GM19043 (cell line): ENCODE measurements at regions not wholly inside any gene's neighbourhood (a gene's known extent, or its start where the extent isn't known, plus 50 kb on each side); places are given as distances from the start of the nearest gene placed in this dataset.
"Not testable (repeated sequence)": the region's sequence is repeated elsewhere in the genome, so short reads cannot be mapped to it uniquely, and the experiment has no call there.

Source experiments
- ATAC-seq: cut with Tn5 transposase; IDR thresholded peaks from one replicate; pipeline ENCODE4 v1.9.1; 2021; ENCODE audit warnings: low read depth; ENCODE audit not compliant: unreplicated experiment

DNA sequence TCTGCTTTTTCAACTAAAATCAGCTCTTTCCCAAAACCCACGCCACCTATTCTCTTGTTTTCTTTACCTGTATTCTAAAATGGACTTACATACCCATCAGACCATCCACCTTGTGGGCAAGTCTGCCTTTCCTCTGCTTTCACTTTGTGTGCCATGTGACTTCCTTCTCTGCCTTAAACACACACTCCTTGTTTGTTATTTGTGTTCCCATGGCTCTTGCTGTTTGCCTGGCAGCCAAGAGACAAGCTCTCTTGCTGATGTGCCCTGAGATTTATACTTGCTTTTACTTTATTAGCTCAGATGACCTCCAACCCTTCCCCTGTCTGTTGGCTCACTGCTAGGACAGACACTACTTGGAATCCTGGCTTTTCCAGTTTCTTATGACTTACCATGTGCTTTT lies 309.7 kb upstream of the LRRTM4 start:
- ATAC-seq = no peak

DNA sequence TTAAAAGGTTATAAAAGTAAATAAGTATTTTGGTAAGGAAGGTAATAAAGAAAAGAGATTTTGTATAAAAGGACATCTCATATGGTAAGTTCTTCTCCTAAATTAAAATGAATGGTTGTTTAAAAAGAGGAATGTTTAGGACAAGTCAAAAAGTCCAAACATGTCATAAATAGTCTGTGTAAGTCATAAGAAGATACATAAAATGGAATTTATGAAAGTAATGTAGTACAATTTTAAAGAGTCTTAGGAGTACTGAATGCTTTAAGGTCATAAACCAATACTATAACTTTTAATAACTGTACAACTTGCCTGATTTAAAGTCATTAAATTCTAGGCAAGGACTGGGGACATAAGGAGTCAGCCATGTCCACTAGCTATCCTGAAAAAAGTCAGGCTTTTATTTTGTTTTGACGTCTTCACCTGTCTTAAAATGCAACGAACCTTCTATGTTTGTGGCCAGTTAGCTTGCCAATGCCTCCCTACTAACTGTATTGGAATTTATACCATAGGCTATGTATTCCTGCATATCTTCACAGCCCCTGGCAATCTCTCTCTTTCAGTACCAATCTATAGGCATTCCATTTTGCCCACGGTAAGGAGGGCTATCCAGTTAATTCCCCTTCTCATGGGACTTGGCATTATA lies 312.3 kb upstream of the LRRTM4 start:
- ATAC-seq = no peak

DNA sequence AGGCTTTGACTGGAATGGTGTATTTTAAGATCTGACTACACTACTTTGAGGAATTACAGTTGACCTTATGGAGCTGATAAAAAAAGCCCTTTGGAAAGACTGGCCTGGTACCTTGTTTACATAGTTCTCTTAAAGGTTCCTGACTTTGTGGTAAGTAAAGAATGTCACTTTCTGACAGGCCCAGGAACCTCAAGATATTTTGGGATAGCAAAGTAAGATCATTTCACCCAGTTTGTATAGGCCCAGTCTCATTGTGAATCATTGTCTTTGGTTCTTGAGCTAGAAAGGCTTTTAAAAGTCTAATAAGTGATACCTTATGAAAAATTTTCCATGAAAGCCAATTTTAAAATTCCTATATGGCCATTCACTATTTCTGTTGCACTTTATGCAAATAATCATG lies 316.3 kb upstream of the LRRTM4 start:
- no peak for ATAC-seq

DNA sequence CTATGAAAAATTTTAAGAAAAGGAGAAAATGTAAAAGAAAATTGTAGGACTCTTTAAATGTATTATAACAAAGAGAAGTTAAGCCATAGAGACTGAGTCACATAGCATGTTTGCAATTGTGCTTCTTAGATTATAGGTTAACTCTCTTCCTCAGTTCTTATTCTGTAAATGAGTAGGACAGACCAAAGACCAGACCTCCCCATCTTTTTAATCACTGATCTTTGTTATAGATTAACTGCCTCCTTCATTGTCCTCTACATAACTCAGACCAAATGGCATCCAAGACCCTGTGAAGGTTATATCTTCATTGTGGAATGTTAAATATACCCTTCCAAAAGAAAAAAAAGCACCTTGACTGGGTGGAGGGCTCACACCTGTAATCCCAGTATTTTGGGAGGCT lies 316.9 kb upstream of the LRRTM4 start:
- ATAC-seq = peak; percentile 55

DNA sequence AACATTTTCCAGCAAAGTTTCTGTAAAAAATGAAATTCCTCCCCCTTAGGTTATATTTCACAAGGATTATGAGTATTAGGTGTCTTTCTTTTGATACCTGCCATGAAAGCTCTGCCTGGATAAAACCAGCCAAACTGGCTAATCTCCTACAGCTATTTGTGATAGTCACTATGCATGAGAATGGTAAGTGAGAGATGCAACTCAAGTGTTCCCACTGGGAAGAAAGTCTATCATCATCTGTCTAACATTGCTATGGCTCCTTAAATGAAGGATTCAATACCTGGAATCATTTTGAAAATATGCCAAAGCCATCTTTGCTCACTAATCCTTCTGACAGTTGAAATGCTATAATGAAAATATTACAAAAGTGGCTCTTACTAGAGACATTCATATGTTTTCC lies 339.9 kb upstream of the LRRTM4 start:
- ATAC-seq = no peak

DNA sequence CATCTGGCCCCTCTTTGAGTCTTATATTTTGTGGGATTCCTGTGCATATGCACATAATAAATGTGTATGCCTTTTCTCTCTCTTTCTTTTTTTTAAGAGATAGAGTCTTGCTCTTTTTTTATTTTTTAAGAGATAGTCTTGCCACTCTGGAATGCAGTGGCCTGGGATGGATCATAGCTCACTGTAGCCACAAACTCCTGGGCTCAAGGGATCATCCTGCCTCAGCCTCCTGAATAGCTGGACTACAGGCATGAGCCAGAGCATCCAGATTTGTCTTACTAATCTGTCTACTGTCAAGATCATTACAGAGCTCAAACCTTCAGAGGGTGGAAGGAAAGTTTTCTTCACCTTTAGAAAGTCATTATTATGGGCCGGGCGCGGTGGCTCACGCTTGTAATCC lies 342.2 kb upstream of the LRRTM4 start:
- no peak for ATAC-seq

DNA sequence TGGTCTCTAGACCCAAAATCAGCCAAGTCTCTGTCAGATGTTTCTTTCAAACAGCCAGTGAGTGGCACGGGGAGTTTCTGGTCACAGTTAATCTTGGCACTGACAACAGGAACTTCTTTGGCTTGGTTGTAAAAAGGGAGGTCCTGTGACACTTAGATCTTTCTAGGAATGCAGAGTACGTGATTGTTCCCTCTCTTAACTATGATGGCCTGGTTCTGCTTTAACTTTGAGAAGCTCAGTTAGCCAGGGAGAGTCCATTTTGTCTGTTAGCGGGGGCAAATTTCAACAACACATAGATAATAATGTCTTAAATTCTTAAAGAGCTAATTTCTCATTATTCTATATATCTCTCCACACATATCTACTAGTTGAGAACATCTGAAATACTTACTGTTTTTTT lies 344.5 kb upstream of the LRRTM4 start:
- no peak for ATAC-seq

DNA sequence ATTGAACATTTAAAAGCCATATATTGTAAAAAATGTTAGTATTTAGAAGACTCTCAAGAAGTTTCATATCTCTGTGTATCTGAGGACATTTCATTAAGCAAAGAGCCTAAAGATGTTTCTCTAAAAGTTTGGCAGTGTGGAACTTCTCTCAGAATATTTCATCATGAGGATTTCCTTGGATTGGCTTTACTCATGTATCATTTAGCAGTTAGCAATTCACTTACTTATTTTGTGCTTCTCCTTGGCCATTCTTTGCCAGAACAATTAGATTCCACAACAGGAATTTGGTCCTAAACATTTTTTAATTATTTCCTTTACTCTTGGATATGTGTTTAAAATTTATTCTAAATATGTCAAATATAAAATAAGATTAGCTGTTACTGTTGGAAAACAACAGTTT lies 345.0 kb upstream of the LRRTM4 start:
- ATAC-seq = no peak

DNA sequence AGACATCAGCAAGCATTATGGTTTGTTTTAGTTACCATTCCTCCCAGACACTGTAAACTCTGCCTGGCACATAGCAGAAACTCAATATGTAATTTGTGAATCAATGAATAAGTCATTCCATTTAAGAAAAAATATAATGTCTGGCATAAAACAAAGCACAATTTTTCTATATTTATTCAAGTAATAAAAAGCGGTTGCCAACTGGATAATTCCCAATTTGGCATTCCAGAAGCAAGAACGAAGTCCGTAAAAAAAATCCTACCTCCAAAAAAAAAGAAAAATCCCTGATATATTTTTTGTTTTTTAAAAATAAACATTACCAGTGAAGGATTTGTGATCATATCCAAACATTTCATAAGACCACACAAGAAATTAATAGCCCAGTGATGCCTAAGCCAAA lies 351.3 kb upstream of the LRRTM4 start:
- no peak for ATAC-seq

DNA sequence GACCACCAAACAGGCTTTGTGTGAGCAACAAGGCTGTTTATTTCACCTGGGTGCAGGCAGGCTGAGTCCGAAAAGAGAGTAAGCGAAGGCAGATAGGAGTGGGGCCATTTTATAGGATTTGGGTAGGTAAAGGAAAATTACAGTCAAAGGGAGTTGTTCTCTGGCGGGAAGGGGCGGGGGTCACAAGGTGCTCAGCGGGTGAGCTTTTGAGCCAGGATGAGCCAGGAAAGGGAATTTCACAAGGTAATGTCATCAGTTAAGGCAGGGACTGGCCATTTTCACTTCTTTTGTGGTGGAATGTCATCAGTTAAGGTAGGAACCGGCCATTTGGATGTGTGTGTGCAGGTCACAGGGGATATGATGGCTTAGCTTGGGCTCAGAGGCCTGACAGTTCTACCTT lies 378.0 kb upstream of the LRRTM4 start:
- not testable (repeated sequence) for ATAC-seq

DNA sequence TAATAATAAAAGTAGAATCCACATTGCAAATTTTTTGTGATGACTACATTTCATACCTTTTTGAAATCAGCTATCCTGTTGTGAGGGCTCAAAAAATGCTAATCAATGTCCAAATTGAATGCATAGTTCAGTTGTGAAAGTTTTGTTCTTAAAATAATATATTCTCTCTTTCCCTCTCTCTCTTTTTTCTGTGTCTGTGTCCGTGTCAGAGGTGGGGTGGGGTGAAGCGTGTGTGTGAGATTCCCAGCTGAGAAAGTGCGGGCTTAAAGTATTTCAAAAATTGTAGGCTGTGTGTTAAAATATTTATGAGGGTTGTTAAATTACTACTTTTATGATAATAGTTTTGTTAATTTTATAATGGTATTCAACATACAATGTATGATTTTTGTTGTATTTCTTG lies 388.0 kb upstream of the LRRTM4 start:
- no peak for ATAC-seq

DNA sequence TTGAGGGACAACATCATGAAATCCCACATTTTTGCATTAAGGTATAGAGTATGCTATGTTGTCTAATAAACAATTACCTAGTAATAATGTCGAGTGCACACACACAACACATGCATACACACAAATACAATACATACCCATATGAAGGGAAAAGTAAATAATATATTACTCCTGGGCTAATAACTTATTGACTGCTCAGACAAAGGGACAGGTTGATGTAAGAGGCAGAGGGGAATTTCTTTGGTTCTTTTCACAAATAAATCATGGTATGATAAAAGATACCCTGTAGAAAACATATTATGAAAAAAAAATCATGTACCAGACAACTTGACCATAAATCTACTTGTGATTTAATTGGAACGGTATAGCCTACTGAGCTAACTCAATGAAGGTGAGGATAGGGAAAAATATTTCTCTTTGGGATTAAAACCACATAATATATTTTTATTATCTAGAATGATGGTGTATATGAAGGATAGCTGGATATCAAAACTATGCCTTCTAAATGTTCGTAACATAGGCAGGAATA lies 398.7 kb upstream of the LRRTM4 start:
- no peak for ATAC-seq

DNA sequence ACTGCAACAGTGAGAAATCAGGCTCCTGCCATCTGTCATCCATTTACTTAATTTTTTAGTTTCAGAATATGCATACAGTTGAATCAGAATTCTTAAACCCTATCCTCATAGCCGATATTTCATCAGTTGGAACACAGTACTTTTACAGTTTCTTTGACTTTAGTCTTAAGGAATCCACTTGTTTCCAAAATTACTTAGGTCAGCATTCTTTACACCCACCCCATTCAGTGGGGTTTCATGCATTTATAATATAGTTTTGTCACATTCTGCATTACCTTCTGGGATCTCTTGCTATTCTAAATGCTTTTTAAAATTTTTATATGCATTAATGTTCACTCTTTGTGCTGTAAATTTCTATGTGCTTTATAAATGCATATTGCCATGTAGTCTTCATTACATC lies 400.4 kb upstream of the LRRTM4 start:
- ATAC-seq = no peak

DNA sequence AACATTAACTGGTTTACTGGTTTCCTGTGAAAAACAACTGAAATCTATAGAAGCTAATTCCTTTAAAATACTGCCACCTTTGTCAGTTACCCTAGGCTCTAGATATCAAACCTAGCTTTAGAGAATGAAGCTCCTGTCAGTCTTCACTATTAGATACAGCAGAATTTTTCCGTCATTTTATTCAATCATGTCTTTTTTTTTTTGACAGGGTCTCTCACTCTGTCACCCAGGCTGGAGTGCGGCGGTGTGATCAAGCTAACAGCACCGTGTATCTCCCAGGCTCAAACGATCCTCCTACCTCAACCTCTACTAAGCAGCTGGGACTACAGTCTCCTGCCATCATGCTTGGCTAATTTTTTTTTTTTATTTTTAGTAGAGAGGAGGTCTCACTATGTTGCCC lies 415.2 kb upstream of the LRRTM4 start:
- no peak for ATAC-seq

DNA sequence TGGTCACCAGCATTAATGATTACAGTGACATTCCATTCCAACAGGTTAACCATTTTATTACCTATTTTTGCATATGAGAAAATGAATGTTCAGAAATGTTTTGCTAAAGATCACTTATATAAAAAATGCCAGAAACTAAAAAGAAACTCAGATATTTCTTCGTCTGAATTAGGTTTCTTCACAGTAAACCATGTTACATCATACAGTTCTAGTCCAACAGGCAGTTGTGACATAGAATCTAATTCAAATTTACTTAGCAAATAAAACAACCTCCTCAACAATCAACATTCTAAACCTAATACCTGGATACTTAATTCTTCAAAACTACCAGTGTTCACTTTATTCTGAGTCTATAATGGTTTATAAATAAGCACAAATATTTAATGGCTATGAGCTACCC lies 416.3 kb upstream of the LRRTM4 start:
- no peak for ATAC-seq

DNA sequence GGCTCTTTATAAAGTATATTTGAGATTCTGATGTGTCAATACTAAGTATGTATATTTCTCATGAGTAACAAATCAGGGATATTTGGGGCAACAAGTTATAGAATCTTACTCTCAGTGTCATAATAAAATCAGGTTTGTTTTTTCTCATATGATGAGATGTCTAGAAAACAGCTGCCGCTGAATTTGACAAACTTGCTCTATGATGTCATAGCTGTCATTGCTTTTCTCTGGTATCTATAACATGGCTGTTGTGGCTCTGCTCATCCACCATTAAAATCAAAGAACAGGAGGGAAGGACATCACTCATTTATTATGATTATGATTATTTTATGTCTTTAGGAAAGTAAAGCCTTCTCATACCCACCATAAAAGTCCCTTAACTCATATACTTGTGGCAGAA lies 417.2 kb upstream of the LRRTM4 start:
- ATAC-seq = no peak

DNA sequence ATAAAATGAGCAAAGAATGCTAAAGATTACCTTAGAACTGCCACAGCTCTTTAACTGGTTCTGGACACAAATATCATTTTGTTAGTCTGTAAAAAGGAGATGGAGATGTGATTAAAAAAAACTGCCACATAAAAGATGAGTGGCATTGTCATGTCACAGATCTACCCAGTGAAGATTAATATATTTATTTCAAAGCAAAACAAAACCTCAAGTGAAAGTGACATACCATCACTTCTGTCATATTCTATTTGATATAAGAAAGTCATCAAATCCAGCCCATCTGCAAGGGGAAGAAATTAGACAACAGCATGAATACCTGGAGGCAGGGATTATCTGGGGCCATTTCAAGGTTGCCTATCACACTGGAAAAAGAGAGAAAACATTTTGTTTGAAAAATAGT lies 417.6 kb upstream of the LRRTM4 start:
- no peak for ATAC-seq

DNA sequence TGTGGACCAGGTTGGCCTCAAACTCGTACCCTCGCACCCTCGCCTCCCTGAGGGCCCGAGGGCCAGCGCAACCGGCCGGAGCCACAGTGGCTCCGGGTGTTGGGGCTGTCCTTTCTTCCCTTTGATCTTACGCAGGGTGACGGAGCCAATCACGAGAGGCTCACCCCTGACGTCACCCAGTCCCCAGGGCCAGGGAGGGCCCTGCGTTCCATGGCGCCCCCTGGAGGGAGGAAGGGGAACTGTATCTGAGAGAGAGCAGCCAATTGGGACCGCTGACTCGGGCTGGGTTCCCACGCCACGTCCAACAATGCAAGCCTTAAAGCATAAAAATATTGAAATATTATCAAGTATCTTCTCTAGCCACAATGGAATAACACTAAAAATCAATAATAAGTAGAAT lies 432.8 kb upstream of the LRRTM4 start:
- no peak for ATAC-seq

DNA sequence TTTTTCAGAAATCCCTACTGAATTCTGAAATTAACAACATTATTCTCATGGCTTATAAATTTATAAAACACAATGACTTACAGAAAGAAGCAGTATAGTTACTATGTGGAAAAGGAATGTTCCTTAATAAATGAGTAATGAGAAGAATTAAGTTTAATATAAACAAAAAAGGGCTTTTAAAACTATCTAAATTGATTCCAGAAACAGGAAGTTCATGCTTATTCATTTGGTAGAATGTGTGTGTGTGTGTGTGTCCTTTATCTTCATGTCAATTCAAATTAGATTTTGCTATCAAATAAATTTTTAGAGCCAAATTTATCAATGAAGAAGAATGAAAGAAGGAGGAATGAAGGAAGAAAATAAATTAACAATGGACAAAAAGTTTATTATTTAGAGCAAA lies 440.8 kb upstream of the LRRTM4 start:
- no peak for ATAC-seq

DNA sequence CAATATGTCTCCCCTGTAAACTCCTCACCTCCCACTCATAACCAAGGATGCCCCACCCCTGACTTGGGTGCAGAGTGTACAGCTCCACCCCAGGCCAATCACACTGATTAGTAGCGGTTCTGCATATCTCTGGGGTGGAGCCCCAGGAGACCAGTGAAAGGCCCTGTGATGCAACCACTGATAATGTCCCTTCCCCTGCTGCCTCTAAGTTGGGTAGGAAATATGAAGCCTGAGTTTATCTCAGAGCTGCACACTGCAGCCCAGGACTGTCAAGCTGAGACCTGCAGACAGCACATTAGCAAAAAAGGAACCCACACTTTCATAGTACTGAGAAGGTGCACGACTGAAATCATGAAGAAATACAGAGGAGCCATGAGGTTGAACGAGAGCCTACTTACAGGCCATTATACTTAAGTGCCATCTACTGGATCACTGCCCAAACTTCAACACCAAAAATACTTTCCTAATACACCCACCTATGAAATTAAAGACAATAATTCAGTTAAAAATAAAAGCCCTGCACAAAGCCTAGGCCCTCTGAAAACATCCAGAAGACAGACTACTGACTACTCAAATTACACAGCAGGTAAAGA lies 455.4 kb upstream of the LRRTM4 start:
- no peak for ATAC-seq

DNA sequence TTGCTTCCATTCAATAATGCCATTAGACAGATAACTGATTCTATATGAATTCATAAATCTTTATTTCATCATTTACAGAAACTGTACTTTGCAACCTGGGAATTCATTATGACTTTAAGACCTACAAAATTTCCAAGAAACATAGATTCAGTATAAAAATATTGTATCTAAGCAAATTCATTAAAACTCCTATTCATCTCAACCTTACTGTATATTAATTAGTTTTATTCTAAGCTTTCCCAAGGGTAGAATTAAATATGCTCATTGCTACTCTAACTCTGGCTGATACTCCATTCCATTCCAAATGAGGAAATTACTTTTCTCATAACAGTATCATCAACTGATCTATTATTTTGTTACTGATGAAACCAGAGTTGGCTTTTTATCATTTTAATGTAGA lies 473.0 kb upstream of the LRRTM4 start:
- ATAC-seq = no peak

DNA sequence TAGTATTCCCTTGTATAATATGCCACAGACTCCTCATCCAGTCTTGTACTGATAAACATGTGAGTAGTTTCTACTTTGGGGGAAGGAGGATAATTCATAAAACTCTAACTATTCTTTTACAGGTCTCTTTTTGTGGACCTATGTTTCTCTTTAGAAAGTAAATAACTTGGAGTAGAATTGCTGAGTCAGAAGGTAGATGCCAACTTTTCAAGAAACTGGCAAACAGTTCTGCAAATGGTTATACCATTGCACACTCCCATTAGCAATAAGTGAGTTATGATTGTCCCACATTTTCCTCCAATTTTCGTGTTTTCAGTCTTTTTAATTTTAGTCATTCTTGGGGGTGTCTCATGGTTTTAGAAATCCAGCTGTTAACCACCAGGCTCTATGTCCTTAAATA lies 477.2 kb upstream of the LRRTM4 start:
- ATAC-seq = no peak

DNA sequence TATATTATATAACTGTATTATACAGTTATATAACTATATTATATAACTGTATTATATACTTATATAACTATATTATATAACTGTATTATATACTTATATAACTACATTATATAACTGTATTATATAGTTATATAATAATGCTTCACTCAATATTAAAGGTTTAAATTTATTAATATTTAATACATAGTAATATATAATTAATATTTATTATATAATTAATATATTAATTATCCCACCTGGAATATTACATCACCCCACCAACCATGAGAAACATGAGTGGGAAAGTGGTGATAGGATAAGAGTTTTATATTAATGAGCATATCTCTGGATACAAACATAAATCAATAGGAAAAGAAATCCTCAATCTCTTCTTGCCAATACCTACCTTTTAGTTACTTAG lies 487.1 kb upstream of the LRRTM4 start:
- no peak for ATAC-seq
